Kidney tubule cell (primary cell): ENCODE measurements at regions not wholly inside any gene's neighbourhood (a gene's known extent, or its start where the extent isn't known, plus 50 kb on each side); places are given as distances from the start of the nearest gene placed in this dataset.

Experiments
- DNase-seq: peaks from one replicate; pipeline ENCODE4 v3.0.0-alpha.2; 2018; ENCODE audit warnings: low spot score

DNA sequence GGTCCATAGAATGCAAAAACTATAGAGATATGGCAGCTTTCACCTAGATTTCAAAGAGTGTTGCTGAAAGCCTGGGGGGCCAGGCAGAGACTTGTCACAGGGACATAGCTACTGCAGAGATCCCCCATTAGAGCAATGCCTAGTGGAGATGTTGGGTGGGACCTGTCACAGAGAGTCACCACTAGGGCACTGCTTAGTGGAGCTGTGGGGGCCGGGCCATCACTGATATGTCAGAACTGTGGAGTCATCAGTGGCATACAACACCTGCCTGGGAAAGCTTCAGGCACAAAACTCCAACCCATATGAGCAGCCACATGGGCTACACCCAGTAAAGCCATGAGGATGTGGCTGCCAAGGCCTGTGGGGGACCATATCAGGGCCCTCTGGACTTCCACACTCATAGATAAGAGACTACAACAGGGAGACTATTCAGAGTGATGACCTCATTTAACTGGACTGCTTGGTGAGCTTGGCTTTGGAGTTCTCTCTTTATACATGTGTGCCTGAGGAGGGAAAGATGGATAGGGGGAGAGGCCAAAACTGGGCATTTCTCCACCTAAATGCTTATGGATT is 176.3 kb downstream of the ZNF621 start:
- DNase-seq = no peak

DNA sequence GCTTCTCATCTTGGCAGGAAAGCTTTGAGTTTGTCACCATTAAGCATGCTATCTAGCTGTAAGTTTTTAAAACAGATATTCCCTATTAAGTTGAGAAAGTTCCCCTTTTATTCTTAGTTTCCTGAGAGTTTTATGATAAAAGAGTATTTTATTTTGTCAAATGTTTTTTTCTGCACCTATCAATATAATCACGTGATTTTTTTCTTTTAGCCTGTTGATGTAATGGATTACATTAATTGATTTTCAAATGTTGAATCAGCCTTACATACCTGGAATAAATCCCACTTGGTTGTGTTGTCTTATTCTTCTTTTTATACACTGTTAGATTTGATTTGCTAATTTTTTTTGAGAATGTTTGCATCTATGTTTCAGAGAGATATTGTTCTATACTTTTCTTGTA is 179.5 kb downstream of the ZNF621 start:
- DNase-seq = no peak

DNA sequence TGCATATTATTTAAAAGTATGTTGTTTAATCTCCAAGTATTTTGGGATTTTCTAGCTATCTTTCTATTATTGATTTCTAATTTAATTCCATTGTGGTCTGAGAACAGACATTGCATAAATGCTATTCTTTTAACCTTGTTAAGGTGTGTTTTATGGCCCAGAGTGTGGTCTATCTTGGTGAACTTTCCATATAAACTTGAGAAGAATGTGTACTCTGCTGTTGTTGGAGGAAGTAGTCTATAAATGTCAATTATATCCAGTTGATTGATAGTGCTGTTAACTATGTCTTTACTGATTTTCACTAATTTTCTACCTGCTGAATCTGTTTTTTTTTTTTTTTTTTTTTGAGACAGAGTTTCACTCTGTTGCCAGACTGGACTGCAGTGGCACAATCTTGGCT is 180.9 kb downstream of the ZNF621 start:
- no peak for DNase-seq

DNA sequence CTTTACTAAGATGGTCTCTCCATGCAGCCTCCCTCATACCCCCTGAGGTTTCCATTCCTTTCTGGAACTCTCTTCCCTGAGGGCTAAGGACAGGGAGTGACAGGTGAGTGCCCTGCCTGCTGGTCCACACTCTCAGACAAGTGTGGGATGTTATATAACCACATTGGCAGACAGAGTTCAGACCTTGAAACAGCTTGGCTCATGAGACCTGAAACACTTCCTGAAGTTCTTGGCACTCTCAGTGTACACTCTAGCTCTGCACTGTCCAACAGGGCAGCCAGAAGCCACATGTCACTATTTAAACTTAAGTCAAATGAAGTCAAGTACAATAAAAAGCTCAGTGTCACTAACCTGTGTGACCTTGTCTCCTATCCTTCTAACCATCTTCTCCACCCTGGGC is 188.5 kb downstream of the ZNF621 start:
- DNase-seq = no peak

DNA sequence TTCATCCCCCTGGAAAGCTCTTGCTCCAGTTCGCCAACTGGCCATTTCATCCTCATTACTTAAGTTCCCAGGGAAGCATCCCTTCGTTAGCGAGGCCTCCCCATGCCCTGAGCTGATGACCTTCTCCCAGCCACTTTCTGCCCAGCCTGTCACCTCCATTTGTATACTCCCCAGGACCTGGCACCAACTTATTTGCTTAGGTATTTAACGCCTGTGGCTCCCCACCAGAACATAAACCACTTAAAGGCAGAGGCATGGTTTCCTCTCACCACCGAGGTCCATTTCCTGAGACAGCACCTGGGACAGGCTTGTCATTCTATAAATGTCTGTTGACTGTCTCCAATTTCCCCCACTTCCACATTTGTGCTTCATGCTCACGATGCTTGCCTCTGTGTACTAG is 189.0 kb downstream of the ZNF621 start:
- no peak for DNase-seq

DNA sequence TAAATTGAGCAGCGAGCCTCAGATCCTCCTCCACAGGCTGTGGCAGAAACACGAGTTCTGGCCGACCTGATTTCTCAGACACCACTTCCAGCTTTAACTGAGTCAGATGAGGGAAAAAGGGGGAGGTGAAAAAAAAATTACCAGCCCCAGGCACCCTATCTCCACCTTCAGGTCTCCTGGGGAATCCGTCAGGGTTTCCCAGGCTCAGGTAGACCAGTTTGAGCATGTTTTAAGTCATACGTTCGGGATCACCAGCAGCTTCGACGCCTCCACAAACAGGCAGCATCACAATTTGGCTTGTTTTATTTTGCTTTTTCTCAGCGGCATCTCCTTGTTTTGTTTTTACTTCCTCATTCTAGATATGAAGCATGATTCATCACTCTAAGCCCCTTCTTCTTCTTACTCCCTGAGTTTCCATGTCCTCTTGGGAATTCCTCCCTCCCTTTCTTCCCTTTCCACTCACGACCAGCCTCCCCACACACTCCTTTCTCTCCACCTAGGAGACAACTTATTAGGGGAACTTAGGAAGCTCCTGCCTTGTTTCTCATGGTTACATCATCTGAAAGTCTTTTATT is 190.1 kb downstream of the ZNF621 start:
- no peak for DNase-seq

DNA sequence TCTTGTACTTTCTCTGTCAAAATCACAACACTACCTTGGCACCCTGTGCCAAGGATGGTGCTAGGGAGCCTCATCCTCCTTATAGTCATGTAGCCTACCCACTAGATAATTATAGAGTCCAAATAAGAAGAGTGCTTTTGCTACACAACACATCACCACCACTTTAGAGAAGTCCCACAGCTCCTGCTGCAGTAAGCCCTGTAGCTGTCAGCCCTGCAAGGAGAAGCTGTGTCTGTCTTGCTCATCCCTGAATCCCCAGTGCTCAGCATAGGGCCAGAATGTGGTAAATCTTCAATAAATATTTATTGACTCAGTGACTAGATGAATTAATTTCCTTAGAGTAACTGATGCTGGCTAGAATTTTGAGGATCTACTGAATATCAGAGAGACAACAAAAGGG is 190.8 kb downstream of the ZNF621 start:
- no peak for DNase-seq

DNA sequence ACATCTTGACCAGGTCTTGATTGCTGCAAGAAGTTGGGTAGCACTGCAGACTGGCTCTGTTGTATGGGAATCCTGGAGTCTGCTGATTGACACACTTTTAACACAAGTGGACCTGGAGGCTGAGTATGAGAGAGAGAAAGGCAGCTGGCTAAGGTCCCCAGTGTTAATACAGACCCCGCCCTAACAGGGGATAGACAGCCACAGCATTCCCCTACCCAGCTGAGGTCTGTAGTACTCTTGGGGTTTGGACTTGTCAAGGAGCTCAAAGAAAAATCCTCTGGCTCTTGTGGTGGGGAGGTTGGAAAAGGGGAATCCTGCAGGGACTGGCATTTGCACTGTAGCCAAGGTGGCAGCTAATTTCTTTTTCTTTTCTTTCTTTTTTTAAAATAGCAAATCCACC is 192.7 kb downstream of the ZNF621 start:
- DNase-seq = no peak

DNA sequence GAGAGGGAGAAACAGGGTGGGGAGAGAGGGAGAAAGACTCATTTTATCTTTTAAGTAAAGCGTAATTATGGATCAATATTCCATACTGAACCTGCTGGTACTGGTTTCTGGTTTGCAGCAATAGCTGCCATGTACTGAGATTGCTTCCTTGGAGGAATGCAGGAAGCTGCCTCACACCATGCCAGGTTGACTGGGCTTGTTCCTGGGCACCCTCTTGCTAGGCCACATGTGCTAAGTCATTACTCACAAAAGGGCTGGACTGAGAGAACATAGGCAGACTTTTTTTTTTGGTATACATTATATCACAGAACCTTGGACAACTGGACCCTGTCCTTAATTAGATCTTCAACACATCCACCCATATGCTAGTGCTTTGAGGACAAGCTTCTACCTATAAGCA is 193.4 kb downstream of the ZNF621 start:
- DNase-seq = peak; percentile 64

DNA sequence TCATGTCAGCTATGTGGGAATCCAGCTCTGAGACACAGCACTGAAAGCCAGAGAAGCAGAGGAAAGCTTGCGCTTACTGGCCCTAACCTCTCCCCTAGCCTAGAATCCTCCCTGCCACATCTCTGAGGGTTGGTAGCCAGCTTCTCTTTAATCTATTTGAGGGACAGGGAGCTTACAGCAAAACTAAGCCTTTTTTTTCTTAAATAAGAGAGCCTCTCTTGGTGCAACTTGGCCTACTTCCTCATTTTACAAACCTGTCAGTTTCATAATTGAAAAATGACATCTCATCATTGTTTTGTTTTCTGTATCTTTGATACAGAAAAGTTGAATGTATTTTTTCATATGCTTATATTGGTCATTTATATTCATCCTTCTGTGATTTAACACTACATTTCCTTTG is 193.9 kb downstream of the ZNF621 start:
- no peak for DNase-seq

DNA sequence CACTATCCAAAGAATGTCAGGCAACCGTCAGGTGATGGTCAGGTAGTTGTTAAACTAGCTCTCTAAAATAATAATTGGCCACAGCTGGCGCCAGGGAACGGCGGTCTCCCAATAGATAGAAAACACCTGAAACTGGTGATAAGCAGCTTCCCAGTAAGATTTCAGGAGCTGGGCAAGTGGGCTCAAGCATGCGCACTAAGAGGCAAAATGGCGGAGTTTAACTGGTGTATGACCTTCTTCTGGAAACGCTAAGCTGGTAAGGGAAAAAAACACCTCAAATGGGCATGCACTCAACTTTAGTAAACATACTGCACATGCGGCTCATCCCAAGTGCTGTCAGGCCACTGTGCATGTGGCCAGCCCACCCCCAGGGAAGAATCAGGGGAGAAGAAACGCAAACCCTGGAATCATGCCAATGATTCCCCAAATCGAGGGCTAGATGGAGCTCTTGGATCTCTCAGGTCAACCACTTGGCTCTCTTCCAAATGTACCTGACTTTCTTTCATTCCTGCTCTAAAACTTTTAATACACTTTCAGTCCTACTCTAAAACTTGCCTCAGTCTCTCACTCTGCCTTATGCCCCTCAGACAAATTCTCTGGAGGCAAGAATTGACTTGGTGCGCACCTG is 195.0 kb downstream of the ZNF621 start:
- DNase-seq = peak; percentile 62

DNA sequence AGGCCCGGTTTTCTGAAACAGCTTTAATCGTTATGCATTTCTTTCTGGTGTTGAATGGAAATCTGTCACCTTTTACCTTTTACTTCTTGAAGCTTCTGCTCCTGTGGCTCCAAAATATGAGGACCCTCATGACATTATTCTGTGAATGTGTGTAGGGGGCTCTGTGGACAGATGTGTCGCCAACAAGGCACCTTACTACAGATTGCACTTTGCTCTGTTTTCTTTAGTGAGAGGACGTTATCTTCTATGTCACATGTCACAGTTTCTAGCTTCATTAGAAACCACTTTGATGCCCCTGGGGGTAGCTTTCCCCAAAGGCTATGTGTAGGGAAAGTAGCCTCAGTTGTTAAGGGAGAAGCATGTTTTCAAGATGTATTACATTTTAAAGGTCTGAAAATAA is 195.6 kb downstream of the ZNF621 start:
- no peak for DNase-seq

DNA sequence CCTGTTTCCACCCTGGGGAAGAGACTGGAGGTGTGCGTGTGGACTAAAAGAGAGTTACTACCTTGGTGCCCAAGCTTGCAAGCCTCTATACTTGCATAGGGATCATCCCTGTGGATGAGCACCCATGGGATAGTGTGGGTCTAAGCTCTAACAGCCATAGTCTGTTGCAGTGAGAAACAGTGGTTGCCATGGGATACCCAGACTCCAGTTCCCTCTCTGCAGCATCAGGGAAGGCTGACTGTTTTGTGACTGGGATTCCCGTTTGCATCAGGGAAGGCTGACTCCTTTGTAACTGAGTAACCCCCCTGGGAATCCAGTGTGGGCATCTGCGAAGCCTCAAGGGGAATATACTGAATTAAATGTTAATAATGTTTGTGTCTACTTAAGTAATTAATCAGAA is 196.1 kb downstream of the ZNF621 start:
- DNase-seq = peak; percentile 9

DNA sequence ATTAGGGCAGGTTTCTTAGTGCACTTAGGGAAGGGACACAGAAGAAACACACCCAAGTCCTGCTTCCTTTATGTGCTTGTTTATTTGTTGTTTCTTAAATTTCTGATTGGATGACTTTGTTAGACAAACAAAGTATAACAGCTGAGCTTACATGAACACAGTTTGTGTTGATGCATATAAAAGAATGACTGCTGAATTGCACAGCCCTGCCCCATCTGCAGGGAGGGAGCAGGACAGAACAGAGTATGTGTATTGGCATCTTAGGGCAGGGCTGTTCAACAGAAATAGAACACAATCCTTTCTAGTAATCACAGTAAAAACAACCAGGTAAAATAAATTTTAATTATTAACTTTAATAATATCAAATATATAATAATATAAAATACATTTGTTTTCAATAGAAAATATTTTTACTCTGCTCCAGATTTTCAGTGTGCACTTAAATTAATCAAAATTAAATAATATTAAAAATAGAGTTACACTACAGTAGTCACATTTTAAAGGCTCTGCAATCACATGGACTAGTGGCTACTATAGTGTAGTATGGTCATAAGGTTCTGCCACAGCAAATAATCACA is 198.4 kb downstream of the ZNF621 start:
- no peak for DNase-seq

DNA sequence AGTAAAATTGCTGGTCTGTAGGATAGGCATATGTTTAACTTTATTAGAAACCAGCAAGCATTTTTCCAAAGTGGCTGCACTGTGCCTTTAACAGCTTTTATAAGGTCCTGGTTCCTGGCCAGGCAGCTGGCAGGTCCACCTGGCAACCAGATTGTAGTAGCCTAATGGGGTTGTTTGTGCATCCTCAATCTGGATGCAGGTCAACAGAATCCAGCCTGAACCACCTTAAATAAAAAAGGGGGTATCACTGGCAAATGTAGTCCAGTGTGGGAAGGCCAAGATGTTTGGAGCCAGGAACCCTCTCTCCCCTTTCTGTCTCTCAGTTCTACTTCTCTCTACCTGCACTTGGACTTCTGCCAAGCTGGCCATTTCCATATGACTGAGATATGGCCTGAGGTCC is 200.3 kb downstream of the ZNF621 start:
- DNase-seq = no peak

DNA sequence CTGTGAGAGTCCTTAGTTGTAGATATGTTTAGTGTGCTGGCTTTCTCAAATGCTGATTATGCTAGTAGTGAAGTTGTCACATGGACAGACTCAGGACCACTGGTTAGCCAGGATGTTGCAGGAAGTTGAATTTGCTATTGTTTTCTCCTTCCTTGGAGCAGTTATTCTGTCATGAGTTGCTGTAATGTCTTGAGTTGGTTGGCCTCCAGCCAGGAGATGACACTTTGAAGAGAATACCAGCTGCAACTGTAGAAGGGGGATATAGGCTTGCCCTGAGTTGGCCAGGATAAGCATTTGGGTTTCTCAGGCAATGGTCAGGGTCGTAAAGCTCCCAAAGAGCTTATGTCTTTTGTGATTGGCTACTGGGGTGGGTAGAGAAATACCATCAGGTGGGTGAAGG is 206.7 kb downstream of the ZNF621 start:
- no peak for DNase-seq

DNA sequence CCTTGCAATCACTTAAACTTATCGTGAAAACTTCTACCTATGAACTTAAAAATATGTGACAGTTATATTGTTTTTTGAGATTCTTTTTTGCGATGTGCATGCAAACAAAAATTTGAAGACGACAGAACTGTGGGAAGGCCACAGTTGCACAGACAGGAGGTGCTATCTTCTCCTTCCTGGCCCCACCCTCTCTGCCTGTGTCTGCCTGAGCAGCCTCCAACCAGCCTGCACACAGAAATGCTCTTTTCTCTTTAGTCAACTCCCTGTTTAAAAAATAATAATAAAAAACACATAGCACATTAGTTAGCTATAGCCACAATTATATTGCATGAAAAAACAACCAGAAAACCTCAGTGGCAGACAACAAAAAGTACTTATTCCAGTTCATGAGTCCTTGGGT is 212.2 kb downstream of the ZNF621 start:
- no peak for DNase-seq

DNA sequence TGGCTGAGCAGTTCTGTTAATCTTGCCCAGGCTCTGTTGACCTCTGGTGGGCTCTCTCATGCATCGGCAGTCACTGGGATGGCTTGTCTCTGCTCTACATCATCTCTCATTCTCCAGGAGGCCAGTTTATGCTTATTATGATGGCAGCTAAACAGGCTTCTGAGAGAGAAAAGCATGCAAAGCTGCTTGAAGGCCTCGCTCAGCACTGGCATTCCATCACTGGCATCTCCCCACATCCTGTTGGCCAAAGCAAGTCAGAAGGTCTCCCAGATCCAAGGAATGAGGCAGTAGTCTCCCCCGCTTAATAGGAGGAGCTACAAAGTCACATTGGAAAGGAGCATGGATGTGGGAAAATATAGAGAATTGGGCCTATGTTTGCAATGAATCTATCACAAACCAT is 212.6 kb downstream of the ZNF621 start:
- DNase-seq = no peak

DNA sequence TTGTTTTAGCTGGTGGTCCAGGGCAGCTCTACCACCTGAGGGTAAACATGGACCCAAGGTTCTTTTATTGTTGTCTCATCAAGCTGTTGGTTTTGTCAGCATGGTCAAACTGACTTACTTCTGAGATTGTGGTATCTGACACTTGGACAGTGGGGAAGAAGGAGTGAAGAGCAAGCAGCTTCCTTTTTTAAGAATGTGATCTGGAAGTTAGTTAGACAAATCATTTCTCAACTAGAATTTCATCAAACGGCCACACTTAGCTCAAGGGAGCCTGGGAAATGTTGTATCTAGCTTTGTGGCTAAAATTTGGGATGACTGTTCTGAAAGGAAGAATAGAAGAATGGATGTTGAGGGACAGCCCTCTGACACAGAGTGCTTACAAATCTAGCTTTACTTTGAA is 215.2 kb downstream of the ZNF621 start:
- DNase-seq = no peak

DNA sequence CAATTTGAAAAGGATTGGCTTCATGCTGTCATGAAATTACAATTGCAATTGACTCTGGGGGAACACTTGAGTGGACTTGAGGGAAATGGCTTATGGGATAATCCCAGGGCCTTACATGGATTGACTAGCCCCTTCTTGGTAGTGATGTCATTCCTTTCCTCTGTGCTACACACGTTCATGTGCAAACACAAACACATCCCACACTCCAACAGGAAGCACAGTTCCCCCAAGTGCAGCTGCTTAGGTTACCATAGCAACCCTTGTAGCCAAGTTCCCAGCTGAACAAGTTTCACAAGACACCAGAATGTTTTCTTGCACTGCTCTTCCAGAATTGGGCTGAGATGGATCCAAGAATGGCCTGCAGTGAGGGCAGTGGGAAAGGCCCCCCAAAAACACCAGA is 217.0 kb downstream of the ZNF621 start:
- peak; percentile 17 for DNase-seq

DNA sequence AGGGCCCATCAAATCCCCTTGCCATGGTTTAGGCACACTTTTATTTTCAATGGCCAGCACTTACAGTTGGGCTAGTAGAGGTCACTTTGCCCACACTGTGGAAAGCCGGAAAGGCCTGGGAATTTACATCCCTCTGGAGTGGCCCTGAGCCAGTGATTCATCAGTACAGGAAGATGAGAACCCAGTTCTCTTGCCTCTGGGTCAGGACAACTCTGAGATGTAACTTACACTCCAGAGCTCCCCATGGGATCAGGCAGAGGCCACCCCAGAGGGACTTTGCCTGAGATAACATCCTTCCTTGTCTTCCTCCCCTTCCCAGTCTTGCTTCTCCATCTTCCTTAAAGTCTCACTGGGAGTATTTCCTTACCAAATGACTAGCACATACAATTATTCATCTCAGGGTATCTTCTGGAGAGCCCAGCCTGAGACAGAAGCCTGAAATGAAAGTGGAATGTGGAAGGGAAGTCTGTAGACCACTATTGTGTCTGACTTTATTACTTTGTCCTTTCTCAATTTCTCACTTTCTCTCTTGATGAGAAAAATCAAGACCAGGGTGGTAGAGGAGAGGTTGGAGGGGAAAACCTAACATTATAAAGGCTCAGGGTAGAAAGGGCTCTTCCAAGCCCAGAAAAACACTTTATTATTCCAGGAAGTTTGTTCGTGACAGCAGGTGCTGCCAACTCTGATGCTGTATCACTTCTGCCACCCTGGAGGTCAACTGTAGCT is 220.8 kb downstream of the ZNF621 start:
- DNase-seq = no peak

DNA sequence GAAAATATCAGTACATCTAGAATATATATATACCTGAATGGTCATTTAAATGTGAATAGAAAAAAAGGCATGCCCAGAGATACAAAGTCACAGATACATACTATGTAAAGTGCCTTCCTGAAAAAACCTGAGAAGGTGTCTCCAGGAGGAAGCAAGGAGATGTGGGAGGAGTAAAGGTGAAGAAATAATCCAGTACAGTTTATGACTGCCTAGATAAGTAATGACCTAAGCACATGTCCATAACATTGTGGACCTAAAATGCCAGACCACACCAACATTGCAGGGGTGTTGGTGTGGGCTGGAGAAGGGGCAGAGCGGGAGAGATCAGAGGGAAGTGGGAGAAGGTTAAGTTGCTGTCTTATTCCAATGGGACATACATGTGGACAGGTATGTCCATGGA is 226.9 kb downstream of the ZNF621 start:
- DNase-seq = no peak

DNA sequence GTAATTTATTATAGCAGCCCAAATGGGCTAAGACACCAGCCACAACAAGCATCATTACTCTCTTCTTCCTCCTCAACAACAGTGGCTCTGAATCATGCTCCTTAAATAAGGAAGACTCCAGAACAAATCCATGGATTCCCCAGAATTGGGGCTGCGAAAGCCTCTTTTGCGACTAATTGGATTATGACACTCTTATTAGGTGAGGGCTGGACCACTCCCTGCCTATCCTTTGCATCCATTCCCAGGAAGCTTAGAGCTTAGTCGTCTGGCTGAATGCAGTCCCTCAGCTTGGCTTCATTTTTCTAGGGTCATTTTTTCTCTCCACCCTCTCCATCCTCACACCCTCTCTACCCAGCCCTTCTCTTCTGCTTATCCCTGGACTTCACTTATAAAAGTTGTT is 227.7 kb downstream of the ZNF621 start:
- no peak for DNase-seq
